OCI-LY7 (cell line): ENCODE measurements at regions not wholly inside any gene's neighbourhood (a gene's known extent, or its start where the extent isn't known, plus 50 kb on each side); places are given as distances from the start of the nearest gene placed in this dataset.

ENCODE experiments used
- BruUV-seq: library from RNA; stranded (reverse); fragments of 400-500 nt; replicated peaks from 2 replicates; lab custom pipeline; 2021; lab: Mats Ljungman, UMichigan
- CTCF ChIA-PET: fragments of 300-600 bp; sonication (Branson Sonifier 250); formaldehyde crosslinking; loops from one replicate; lab custom pipeline; 2022; ENCODE audit warnings: antibody characterized with exemption; ENCODE audit not compliant: unreplicated experiment; lab: Charles Lee
- POLR2A ChIA-PET: fragments of 300-600 bp; sonication (Branson Sonifier 250); formaldehyde crosslinking; loops from one replicate; lab custom pipeline; 2022; ENCODE audit warnings: antibody characterized with exemption; lab: Charles Lee
- DNase-seq: peaks from one replicate; pipeline ENCODE4 v3.0.0-alpha.2; 2015; ENCODE audit warnings: low spot score
- H2AFZ ChIP-seq: fragments of 200-600 bp; sonication (generic), shearing (Covaris generic); 2 replicates; pipeline ENCODE4 v1.6.1; 2014; ENCODE audit warnings: mild to moderate bottlenecking, antibody characterized with exemption, low read length, moderate library complexity
- H3K27ac ChIP-seq: fragments of 200-600 bp; sonication (generic); 2 replicates; pipeline ENCODE4 v1.5.1; 2014; ENCODE audit warnings: mixed run types, low read depth, mild to moderate bottlenecking, moderate library complexity, low read length, inconsistent platforms; ENCODE audit not compliant: poor library complexity, severe bottlenecking
- H3K36me3 ChIP-seq: fragments of 200-600 bp; sonication (generic); 2 replicates; pipeline ENCODE4 v1.6.1; 2014; ENCODE audit warnings: mild to moderate bottlenecking, antibody characterized with exemption, low read length, moderate library complexity, mixed read lengths; ENCODE audit not compliant: insufficient read depth
- H3K4me1 ChIP-seq: fragments of 200-600 bp; sonication (generic); 2 replicates; pipeline ENCODE4 v1.5.1; 2014; ENCODE audit warnings: mild to moderate bottlenecking, low read length; ENCODE audit not compliant: insufficient read depth, poor library complexity, severe bottlenecking
- H3K4me2 ChIP-seq: fragments of 200-600 bp; sonication (generic); 2 replicates; pipeline ENCODE4 v1.6.1; 2014; ENCODE audit warnings: mild to moderate bottlenecking, low read length
- H3K4me3 ChIP-seq: fragments of 200-600 bp; sonication (generic); 2 replicates; pipeline ENCODE4 v1.5.1; 2014; ENCODE audit warnings: mild to moderate bottlenecking, low read depth, low read length; ENCODE audit not compliant: poor library complexity, severe bottlenecking
- H3K79me2 ChIP-seq: fragments of 200-600 bp; sonication (generic); 2 replicates; pipeline ENCODE4 v1.6.1; 2016; ENCODE audit warnings: low read depth, mild to moderate bottlenecking, low read length, moderate library complexity, mixed read lengths; ENCODE audit not compliant: insufficient read depth
- H3K9me2 ChIP-seq: fragments of 200-600 bp; sonication (generic); 2 replicates; pipeline ENCODE4 v1.6.1; 2016; ENCODE audit warnings: mild to moderate bottlenecking, low read length, mixed read lengths; ENCODE audit not compliant: insufficient read depth
- H3K9me3 ChIP-seq: fragments of 200-600 bp; sonication (generic); 2 replicates; pipeline ENCODE4 v1.6.1; 2014; ENCODE audit warnings: mild to moderate bottlenecking, mixed run types, low read length, mixed read lengths
- H4K20me1 ChIP-seq: fragments of 200-600 bp; sonication (generic); 2 replicates; pipeline ENCODE4 v1.6.1; 2014; ENCODE audit warnings: mild to moderate bottlenecking, antibody characterized with exemption, low read length, moderate library complexity, mixed read lengths; ENCODE audit not compliant: insufficient read depth
- EZH2phosphoT487 ChIP-seq: fragments of 200-600 bp; sonication (generic); IDR thresholded peaks from 2 replicates; pipeline ENCODE4 v1.6.1; 2018; ENCODE audit warnings: low read depth, borderline replicate concordance, mild to moderate bottlenecking, mixed run types, antibody characterized with exemption, low read length, moderate library complexity, mixed read lengths
- intact Hi-C: fragments of 100-400 bp; cut with micrococcal nuclease; formaldehyde crosslinking; loops from one replicate; pipeline ENCODE4 v1.10.0; 2022; ENCODE audit not compliant: unreplicated experiment
- TF ChIP-seq, protein P1 (sequence below): fragments of 200-600 bp; sonication (generic); conservative IDR thresholded peaks from 2 replicates; pipeline ENCODE4 v1.5.1; 2014; ENCODE audit warnings: mild to moderate bottlenecking, antibody characterized with exemption, low read length, moderate library complexity, mixed read lengths

DNA sequence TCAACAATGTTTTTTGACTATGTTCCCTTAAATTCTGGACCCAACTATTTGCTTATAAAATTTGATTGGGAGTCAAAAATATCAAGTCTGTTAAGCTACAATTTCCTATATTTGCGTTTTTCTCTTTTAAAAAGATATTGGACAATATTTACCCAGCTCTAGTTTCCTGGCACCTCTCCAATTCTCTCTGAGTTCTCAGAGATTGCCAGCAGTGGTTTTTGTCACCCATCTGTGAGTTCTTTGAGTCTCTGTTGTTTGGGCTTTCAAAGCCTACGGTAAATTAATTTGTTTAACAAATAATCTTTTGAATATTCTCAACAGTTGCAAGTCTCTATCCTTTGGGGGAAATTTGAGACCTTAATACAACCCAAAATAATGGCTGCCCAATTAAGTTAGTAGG, 174.2 kb upstream of the PUM3 start:
- no peaks in the 10 kb centered on the region for H4K20me1 ChIP-seq
- H3K4me1 ChIP-seq: no peaks in the 10 kb centered on the region
- no peaks in the 10 kb centered on the region for H3K9me2 ChIP-seq
- H3K9me3 ChIP-seq: no peaks in the 10 kb centered on the region
- BruUV-seq: no TSS peak
- no peaks in the 10 kb centered on the region for H3K79me2 ChIP-seq
- no peak overlapping the region for H2AFZ ChIP-seq
- intact Hi-C loops: no loop called here
- no peak for TF ChIP-seq EZH2phosphoT487
- TF ChIP-seq, protein P1, sequence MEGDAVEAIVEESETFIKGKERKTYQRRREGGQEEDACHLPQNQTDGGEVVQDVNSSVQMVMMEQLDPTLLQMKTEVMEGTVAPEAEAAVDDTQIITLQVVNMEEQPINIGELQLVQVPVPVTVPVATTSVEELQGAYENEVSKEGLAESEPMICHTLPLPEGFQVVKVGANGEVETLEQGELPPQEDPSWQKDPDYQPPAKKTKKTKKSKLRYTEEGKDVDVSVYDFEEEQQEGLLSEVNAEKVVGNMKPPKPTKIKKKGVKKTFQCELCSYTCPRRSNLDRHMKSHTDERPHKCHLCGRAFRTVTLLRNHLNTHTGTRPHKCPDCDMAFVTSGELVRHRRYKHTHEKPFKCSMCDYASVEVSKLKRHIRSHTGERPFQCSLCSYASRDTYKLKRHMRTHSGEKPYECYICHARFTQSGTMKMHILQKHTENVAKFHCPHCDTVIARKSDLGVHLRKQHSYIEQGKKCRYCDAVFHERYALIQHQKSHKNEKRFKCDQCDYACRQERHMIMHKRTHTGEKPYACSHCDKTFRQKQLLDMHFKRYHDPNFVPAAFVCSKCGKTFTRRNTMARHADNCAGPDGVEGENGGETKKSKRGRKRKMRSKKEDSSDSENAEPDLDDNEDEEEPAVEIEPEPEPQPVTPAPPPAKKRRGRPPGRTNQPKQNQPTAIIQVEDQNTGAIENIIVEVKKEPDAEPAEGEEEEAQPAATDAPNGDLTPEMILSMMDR: no peak
- ChIA-PET CTCF (no interaction called here), POLR2A (interaction anchor here (0.6 kb wide), 1 partner anchor 1199 kb away, joined by 3 read pairs; no protein-coding TSS in a partner anchor)
- no peak for DNase-seq
- no peak overlapping the region for H3K27ac ChIP-seq
- H3K4me2 ChIP-seq: no peak overlapping the region
- H3K4me3 ChIP-seq: no peak overlapping the region
- H3K36me3 ChIP-seq: no peaks in the 10 kb centered on the region

DNA sequence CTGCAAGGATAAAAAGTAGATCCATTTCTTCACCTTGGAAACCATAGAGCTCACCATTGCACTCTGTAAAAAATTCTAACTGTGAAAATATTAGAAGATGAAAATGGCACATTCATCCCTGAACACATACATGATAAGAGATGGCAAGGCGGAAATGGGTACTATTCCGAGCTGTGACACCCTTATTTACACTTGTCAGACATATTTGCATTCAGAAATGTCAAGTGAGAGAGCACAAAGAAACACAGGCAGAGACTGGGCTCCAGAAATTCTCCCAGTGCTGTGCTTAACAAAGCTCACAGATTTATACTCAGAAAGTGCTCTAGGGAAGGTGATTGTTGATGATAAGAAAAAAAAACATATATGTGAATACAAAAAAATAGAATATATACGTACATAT, 170.3 kb upstream of the PUM3 start:
- H3K9me3 ChIP-seq: no peaks in the 10 kb centered on the region
- H3K4me1 ChIP-seq: no peaks in the 10 kb centered on the region
- no peaks in the 10 kb centered on the region for H3K79me2 ChIP-seq
- H4K20me1 ChIP-seq: no peaks in the 10 kb centered on the region
- H3K9me2 ChIP-seq: no peaks in the 10 kb centered on the region
- no peak for TF ChIP-seq EZH2phosphoT487
- TF ChIP-seq, protein P1: no peak
- POLR2A ChIA-PET: no interaction called here
- no peak overlapping the region for H3K4me2 ChIP-seq
- H2AFZ ChIP-seq: no peak overlapping the region
- CTCF ChIA-PET: no interaction called here
- no peak for DNase-seq
- BruUV-seq: no TSS peak
- H3K27ac ChIP-seq: no peak overlapping the region
- intact Hi-C loops: no loop called here
- no peak overlapping the region for H3K4me3 ChIP-seq
- H3K36me3 ChIP-seq: no peaks in the 10 kb centered on the region

DNA sequence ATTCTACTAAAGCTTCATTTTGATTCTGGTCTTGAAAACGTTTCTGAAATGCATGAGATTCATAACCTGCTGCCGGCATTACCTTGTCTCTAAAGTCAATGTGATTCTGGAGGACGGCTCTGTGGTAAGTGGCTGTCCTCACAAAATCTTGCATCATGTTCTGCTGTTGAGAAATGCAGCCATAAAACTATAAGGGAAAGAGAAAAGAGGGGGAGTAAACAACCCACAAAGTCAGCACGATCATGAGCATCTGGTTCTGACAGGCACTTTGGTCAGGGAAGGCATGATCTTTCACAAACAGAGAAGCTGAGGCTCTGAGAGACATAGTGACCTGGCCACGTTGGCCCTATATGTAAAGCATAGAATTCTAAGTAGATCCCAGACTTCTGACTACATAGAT, 168.9 kb upstream of the PUM3 start:
- DNase-seq: no peak
- Histone ChIP-seq H3K4me3 (no peak overlapping the region), H3K4me1 (no peaks in the 10 kb centered on the region), H3K79me2 (no peaks in the 10 kb centered on the region), H3K36me3 (no peaks in the 10 kb centered on the region), H3K9me2 (no peaks in the 10 kb centered on the region), H4K20me1 (no peaks in the 10 kb centered on the region), H3K9me3 (no peaks in the 10 kb centered on the region), H2AFZ (no peak overlapping the region), H3K27ac (no peak overlapping the region), H3K4me2 (no peak overlapping the region)
- intact Hi-C loops: no loop called here
- ChIA-PET POLR2A (interaction anchor here (0.5 to 1.2 kb wide), 2 partner anchors 14 to 38 kb away, joined by 3 read pairs; no protein-coding TSS in a partner anchor), CTCF (no interaction called here)
- no peak for TF ChIP-seq EZH2phosphoT487
- TF ChIP-seq, protein P1: no peak
- no TSS peak for BruUV-seq
